ENCODE measurements at regions not wholly inside any gene's neighbourhood (a gene's known extent, or its start where the extent isn't known, plus 50 kb on each side); places are given as distances from the start of the nearest gene placed in this dataset.

DNA sequence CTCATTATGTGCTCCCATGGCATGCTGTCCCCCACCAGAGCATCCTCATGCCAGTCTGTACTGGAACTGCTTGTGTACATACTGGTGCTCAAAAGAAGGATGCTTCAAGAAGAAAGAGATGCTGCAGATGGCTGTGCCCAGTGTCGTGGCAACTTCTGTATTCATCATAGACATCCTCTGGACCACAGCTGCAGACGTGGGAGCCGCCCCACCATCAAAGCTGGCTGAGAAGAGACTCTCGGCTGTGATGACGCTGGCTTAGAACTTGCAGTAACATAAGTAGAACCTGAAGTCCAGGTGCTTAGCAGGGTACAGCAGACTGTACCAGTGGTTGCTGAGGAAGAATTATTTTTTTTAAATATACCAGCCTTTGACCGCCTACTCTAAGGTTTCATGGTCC is 112.6 kb upstream of the ARHGAP5 start:
- no peak for DNase-seq (ENCODE audit: low read depth in 4 of 4, low spot score in 2 of 4)

GRCh38 chr14:31965071-31965734 is 111.9 kb upstream of the ARHGAP5 start:
- DNase-seq (ENCODE audit: low read depth in 4 of 4, low spot score in 2 of 4) = no peak

- no peak for DNase-seq (ENCODE audit: low read depth in 4 of 4, low spot score in 2 of 4)
These were observed 111.1 kb upstream of the ARHGAP5 start for GRCh38 chr14:31965735-31966598.

DNA sequence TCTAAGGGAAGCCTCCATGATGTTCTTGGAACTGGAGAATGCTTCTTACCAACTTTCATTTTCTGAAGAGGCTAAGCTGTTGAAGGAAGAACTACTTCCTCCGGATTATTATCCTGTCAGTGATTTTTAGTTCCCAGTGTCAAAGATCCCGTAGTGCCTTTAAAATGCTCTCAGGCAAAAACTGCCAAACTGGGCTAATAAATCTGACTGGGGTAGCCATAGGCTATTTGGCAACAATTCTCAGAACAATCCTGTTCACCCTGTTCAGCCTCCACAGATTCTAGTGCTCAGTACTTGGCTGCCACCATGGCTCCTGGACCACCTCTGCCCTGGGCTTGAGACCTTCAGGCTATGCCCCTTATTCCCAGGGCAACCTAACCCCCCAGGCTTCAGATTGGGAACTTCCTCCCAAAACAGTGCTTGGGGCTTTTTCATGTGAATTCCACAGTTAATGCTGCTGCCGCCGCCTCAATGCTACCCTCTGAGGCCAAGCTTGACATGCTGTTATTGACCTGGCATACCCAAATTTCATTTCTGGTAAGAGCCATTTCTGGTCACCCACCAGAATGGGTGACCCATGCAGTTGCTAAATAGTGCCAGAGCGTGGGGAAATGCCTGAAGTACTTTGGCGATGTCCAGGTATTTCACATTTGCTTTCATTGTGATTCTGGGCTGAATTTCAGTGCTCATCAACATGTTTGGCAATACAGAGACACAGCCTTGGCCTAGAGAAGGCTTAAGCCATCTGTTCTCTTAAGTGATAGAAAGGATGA is 110.0 kb upstream of the ARHGAP5 start:
- DNase-seq (ENCODE audit: low read depth in 4 of 4, low spot score in 2 of 4) = no peak

DNA sequence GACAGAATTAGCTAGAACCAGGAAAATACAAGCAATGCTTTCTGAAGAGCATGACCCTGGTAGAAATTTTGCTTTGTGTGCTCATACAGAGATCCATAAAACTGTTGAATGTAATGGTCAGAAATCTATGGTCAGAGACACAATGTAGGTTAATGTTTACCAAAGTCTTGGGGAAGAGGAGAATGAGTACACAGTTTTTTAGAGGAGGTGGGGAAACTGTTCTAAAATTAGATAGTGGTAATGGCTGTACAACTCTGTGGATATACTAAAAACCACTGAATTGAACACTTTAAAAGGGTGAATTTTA is 109.5 kb upstream of the ARHGAP5 start:
- no peak for DNase-seq (ENCODE audit: low read depth in 4 of 4, low spot score in 2 of 4)

DNA sequence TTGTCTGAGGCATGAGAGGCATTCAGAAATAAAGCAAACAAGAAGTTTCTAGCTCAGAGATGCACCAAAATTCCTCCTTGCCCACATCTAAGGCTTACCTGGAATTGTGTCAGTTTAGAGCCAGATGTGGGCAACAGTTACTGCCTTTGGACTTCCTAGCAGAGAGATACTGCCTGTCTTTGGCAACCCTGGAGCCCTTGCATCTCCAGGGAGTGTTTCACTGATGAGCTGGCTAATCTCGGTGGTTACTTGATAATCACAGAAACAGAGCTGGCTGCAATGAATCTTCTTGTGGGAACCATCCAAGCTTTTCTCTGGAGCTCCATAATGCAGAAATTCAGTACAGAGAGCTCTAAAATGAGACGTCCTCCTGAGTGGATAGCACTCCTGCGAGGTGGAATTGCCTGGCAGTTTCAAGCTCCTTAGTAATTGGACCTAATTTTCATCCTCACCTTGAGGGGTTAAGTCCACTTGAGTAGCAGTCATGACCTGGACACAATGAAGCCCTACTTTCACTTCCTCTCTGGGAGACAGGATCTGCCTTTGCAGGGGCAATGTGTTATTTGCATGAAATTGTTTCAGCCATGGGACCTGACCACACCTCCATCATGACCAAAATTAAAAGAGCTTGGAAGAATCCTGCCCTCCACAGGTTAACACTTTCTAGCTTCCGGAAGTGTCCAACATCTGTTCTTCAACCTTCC is 108.8 kb upstream of the ARHGAP5 start:
- no peak for DNase-seq (ENCODE audit: low read depth in 4 of 4, low spot score in 2 of 4)

DNA sequence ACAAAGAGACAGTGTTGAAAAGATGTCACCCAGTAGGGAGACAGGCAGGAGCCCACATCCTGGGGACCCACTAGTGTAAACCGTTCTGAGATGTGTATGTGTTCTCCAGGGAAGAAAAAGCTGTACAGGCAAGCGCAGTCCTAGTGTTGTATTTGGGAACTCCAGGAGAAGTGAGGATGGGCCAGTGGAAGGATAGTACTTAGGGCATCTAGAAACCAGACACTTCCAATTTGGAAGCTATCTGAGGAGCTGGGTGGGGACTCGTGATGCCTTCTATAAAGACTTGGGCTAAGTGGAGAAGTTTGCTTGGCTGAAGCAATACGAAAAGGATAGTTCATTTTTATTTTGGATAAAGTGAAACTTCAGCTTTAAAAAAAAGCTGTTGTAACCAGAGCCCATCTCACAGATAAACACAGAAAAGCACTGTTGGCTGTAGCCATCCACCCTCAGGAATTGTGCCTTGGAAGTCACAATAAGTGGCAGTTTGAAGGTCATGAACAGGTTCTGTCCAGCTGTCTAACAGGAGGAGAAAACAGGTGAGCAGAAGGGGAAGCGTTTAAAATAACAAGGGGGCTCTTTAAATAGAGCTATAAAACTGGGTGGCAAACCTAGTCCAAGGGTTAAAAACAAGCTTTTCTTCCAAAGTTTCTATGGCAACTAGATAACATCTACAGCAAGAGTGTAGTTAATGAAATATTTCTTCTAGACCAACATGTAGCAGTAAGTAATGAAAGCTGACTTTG is 108.0 kb upstream of the ARHGAP5 start:
- DNase-seq (ENCODE audit: low read depth in 4 of 4, low spot score in 2 of 4) = no peak

- no peak for DNase-seq (ENCODE audit: low read depth in 4 of 4, low spot score in 2 of 4)
These were observed 107.3 kb upstream of the ARHGAP5 start for GRCh38 chr14:31969699-31970240.

- no peak for DNase-seq (ENCODE audit: low read depth in 4 of 4, low spot score in 2 of 4)
These were observed 106.4 kb upstream of the ARHGAP5 start for GRCh38 chr14:31970744-31971143.

DNA sequence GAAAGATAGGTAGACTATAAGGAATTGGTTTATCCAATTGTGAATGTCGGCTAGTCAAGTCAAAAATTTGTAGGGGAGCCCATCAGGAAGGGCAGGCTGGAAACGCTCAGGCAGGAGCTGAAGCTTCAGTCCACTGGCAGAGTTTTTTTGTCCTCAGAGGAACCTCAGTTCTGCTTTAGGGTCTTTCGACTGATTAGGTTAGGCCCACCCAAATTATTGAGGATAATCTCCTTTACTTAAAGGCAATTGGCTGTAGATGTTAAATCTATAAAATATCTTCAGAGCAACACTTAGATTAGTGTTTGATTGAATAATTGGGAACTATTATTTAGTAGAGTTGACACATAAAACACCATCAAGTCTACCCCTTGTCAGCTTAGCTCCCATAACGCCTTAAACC is 105.5 kb upstream of the ARHGAP5 start:
- no peak for DNase-seq (ENCODE audit: low read depth in 4 of 4, low spot score in 2 of 4)

- DNase-seq (ENCODE audit: low read depth in 4 of 4, low spot score in 2 of 4) = no peak
These were observed 100.0 kb upstream of the ARHGAP5 start for GRCh38 chr14:31977001-31977556.

DNA sequence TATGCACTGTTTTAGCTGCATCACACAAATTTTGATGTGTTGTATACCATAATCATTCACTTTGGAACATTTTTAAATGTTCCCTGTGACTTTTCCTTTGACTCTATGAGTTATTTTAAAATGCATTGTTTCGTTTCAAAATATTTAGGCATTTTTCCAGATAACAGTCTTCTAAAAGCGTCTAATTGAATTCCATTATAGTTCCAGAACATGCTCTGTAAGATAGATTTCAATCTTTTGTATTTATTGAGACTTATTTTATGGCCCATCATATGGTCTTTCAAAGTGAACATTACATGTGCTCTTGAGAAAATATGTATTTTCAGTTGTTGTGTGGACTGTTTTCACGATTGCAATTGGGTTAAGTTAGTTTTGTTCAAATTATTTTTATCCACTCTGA is 98.7 kb upstream of the ARHGAP5 start:
- no peak for DNase-seq (ENCODE audit: low read depth in 4 of 4, low spot score in 2 of 4)

- DNase-seq (ENCODE audit: low read depth in 4 of 4, low spot score in 2 of 4) = no peak
These were observed 94.5 kb upstream of the ARHGAP5 start for GRCh38 chr14:31982642-31983041.

- no peak for DNase-seq (ENCODE audit: low read depth in 4 of 4, low spot score in 2 of 4)
These were observed 90.7 kb upstream of the ARHGAP5 start for GRCh38 chr14:31986405-31986804.

DNA sequence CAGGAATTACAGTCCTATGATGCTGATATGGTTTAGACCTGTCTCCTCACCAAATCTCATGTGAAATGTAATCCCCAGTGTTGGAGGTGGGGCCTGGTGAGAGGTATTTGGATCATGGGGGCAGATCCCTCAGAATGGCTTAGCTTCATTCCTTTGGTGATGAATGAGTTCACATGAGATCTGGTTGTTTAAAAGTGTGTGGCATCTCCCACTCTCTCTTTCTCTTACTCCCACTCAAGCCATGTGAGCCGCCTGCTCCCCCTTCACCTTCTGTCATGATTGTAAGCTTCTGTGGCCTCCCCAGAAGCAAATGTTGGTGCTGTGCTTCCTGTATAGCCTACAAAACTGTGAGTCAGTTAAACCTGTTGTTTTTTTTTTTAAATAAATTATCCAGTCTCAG is 89.4 kb upstream of the ARHGAP5 start:
- no peak for DNase-seq (ENCODE audit: low read depth in 4 of 4, low spot score in 2 of 4)

- no peak for DNase-seq (ENCODE audit: low read depth in 4 of 4, low spot score in 2 of 4)
These were observed 88.9 kb upstream of the ARHGAP5 start for GRCh38 chr14:31988244-31988643.

DNA sequence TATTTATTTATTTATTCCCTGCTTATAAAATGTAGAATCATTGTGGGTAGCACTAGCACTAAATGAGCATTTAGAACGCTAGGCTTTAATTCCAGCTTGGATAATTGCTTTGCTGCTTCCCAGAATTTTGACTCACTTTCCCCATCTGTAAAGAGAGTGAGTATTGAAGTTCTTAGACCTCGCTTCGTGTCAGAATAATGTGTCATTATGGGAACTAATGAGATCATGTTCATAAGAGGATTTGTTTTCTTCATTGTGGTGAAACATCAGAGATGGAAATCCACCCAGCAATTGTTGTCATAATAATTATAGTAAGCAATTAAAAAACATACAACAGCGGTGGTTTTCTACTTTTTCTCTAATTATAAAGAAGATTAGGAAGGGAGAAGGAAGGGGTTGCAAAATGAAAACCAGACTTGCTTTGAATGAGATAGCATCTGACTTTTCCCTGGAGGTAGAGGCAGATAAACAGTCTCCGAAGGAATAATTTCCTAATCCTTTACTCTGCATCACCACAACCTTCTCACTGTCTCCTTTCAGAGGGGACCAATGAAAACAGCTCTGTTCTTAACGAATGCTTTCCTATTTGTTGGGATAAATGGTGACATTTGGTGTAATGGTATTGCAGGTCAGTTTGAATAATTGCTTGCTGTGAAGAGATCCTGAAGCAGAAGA is 86.8 kb upstream of the ARHGAP5 start:
- no peak for DNase-seq (ENCODE audit: low read depth in 4 of 4, low spot score in 2 of 4)

GRCh38 chr14:31990926-31991572 is 86.1 kb upstream of the ARHGAP5 start:
- peak in 1 of 4 donors; percentile 67 for DNase-seq (ENCODE audit: low read depth in 4 of 4, low spot score in 2 of 4)

DNA sequence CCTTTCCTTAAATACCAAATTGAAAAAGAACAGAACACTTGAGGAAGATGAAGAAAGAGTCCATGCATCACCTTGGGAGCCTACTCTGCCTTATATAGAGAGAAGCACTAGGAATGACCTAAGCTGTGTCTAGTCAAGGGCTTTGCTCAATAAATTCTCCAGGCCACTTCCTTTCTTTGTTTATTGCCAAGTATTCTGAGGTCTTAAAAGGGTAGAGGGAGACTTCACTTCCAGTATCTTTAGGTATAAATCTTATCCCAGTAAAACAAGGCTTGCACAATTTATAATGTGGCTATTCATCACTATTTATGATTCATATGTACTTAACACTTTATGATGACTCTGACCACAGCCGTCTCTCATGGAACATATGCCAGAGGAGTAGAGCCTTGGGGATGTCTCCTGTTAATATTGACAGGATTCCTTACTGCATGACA is 85.1 kb upstream of the ARHGAP5 start:
- no peak for DNase-seq (ENCODE audit: low read depth in 4 of 4, low spot score in 2 of 4)
